ENCODE measurements at regions not wholly inside any gene's neighbourhood (a gene's known extent, or its start where the extent isn't known, plus 50 kb on each side); places are given as distances from the start of the nearest gene placed in this dataset.

DNA sequence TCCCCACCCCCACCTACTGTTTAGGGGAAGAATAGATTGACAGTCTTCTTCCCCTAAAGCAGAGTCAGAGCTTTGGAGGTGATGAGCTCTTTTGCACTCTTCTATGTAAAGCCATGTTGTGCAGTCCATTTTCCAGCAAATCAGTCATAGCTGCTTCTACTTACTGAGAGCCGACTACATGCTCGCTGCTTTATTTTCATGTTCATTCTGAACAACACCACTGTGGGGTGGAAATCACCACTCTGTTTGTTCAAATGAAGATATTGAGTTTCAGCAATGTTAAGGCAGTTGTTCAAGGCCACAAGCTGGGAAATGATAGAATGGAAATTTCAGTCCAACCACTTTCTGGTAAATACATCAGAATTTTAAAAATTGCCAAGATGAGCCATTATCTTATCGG, 88.3 kb downstream of the INSIG2 start:
- no peaks in the 10 kb centered on the region; the same call in 2 of the 3 replicates for H3K9me3 ChIP-seq (replicated peaks; ENCODE audit: control insufficient read depth, insufficient read depth, low read length)
- H3K4me3 ChIP-seq, result no peak overlapping the region
- ChIA-PET POLR2A (no interaction called here), RAD21 (ENCODE audit: unreplicated experiment) (interaction anchor here (0.6 to 2.3 kb wide), 3 partner anchors 87 to 873 kb away, joined by 3 to 6 read pairs (median 5); no protein-coding TSS in a partner anchor), SMC1A (ENCODE audit: uncharacterized antibody, unreplicated experiment) (interaction anchor here (1.0 to 1.5 kb wide), 2 partner anchors 25 to 122 kb away, joined by 3 read pairs; no protein-coding TSS in a partner anchor), CTCF (interaction anchor here (0.7 kb wide), 1 partner anchor 99 kb away, joined by 3 read pairs; no protein-coding TSS in a partner anchor)
- no peak overlapping the region for H3K9ac ChIP-seq (ENCODE audit: control insufficient read depth, insufficient read depth, low read length)
- intact Hi-C loops (cut with micrococcal nuclease; ENCODE audit: unreplicated experiment), result no loop called here
- no peaks in the 10 kb centered on the region for H4K20me1 ChIP-seq (ENCODE audit: control insufficient read depth, insufficient read depth)
- H3K79me2 ChIP-seq (ENCODE audit: control insufficient read depth, insufficient read depth, low read length), result no peaks in the 10 kb centered on the region
- no peak for DNase-seq (ENCODE audit: low read depth, low spot score)
- no peak overlapping the region for H3K4me2 ChIP-seq (ENCODE audit: control insufficient read depth, insufficient read depth)
- in situ Hi-C loops (cut with MboI), result no loop called here
- WGBS (ENCODE audit: insufficient coverage, insufficient replicate concordance, low lambda C conversion rate, missing lambda C conversion rate), result 53% methylated on average over 3 of the region's 3 CpGs
- no peaks in the 10 kb centered on the region for H3K36me3 ChIP-seq (ENCODE audit: control insufficient read depth in 2 of 2, insufficient read depth in 2 of 2, low read length in 1 of 2)
- no peak overlapping the region for H2AFZ ChIP-seq (ENCODE audit: control insufficient read depth, low read depth, low read length)
- BruUV-seq (replicated peaks), result no TSS peak
- no peak overlapping the region for H3K27ac ChIP-seq (ENCODE audit: control insufficient read depth, insufficient read depth)
- H3K4me1 ChIP-seq (ENCODE audit: control insufficient read depth, insufficient read depth, low read length), result no peaks in the 10 kb centered on the region
- no peak for FAIRE-seq
- no peaks in the 10 kb centered on the region; a peak in 1 of 4 replicates for H3K27me3 ChIP-seq (replicated peaks in 1 of 2; ENCODE audit: control insufficient read depth in 2 of 2, insufficient read depth in 2 of 2, low read length in 1 of 2)
- no peak for ATAC-seq
- TF ChIP-seq USF2 (IDR thresholded peaks at IDR 0.05; ENCODE audit: borderline replicate concordance, low read depth, low read length) (no peak), WRNIP1 (IDR thresholded peaks at IDR 0.05; ENCODE audit: borderline replicate concordance, low read depth, low read length) (no peak), PBX3 (IDR thresholded peaks at IDR 0.05; ENCODE audit: insufficient replicate concordance, low read depth, low read length) (no peak), RBBP5 (conservative IDR thresholded peaks at IDR 0.05) (no peak), ZBTB4 (CRISPR knock-in tag; IDR thresholded peaks at IDR 0.05) (no peak), MTA3 (IDR thresholded peaks at IDR 0.05; ENCODE audit: borderline replicate concordance, low read length) (no peak), STAT1 (conservative IDR thresholded peaks at IDR 0.05) (no peak), TBL1XR1 (IDR thresholded peaks at IDR 0.05; ENCODE audit: low read depth, low read length) (no peak), DPF2 (IDR thresholded peaks at IDR 0.05) (no peak), MYC (IDR thresholded peaks at IDR 0.05; ENCODE audit: insufficient read depth, insufficient read length, insufficient replicate concordance, low read length, severe bottlenecking) (no peak)
- TF ChIP-seq, protein P1, sequence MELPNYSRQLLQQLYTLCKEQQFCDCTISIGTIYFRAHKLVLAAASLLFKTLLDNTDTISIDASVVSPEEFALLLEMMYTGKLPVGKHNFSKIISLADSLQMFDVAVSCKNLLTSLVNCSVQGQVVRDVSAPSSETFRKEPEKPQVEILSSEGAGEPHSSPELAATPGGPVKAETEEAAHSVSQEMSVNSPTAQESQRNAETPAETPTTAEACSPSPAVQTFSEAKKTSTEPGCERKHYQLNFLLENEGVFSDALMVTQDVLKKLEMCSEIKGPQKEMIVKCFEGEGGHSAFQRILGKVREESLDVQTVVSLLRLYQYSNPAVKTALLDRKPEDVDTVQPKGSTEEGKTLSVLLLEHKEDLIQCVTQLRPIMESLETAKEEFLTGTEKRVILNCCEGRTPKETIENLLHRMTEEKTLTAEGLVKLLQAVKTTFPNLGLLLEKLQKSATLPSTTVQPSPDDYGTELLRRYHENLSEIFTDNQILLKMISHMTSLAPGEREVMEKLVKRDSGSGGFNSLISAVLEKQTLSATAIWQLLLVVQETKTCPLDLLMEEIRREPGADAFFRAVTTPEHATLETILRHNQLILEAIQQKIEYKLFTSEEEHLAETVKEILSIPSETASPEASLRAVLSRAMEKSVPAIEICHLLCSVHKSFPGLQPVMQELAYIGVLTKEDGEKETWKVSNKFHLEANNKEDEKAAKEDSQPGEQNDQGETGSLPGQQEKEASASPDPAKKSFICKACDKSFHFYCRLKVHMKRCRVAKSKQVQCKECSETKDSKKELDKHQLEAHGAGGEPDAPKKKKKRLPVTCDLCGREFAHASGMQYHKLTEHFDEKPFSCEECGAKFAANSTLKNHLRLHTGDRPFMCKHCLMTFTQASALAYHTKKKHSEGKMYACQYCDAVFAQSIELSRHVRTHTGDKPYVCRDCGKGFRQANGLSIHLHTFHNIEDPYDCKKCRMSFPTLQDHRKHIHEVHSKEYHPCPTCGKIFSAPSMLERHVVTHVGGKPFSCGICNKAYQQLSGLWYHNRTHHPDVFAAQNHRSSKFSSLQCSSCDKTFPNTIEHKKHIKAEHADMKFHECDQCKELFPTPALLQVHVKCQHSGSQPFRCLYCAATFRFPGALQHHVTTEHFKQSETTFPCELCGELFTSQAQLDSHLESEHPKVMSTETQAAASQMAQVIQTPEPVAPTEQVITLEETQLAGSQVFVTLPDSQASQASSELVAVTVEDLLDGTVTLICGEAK (IDR thresholded peaks at IDR 0.05; ENCODE audit: borderline replicate concordance), result no peak

Data from GM12878 (cell line).